Loucy (cell line): ENCODE measurements at regions not wholly inside any gene's neighbourhood (a gene's known extent, or its start where the extent isn't known, plus 50 kb on each side); places are given as distances from the start of the nearest gene placed in this dataset.

ENCODE experiments used
- EZH2phosphoT487 ChIP-seq: fragments of 200-600 bp; IDR thresholded peaks from 2 replicates; pipeline ENCODE4 v1.6.1; 2018; ENCODE audit warnings: antibody characterized with exemption, mild to moderate bottlenecking, moderate library complexity, borderline replicate concordance
- TF ChIP-seq, protein P1 (sequence below): fragments of 200-600 bp; sonication (generic); conservative IDR thresholded peaks from 2 replicates; pipeline ENCODE4 v1.5.1; 2014; ENCODE audit warnings: mild to moderate bottlenecking, antibody characterized with exemption, low read length

DNA sequence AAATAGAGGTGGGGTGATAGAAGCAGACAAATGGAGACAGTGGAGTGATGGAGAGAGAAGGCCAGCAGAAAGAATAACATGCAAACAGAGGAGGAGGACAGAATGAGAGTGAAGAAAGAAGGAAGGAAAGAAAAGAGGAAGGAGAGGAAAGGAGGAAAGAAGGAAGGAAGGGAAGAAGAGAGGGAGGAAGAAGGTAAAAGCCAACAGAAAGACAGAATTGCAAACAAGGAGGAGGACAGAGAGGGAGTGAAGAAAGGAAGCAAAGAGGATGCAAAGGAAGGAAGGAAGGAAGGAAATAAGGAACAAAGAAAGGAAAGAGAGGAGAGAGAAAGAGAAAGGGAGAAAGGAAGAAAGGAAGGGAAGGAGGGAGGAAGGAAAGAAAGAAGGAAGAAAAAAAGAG is 444.0 kb downstream of the IRS1 start:
- TF ChIP-seq, protein P1, sequence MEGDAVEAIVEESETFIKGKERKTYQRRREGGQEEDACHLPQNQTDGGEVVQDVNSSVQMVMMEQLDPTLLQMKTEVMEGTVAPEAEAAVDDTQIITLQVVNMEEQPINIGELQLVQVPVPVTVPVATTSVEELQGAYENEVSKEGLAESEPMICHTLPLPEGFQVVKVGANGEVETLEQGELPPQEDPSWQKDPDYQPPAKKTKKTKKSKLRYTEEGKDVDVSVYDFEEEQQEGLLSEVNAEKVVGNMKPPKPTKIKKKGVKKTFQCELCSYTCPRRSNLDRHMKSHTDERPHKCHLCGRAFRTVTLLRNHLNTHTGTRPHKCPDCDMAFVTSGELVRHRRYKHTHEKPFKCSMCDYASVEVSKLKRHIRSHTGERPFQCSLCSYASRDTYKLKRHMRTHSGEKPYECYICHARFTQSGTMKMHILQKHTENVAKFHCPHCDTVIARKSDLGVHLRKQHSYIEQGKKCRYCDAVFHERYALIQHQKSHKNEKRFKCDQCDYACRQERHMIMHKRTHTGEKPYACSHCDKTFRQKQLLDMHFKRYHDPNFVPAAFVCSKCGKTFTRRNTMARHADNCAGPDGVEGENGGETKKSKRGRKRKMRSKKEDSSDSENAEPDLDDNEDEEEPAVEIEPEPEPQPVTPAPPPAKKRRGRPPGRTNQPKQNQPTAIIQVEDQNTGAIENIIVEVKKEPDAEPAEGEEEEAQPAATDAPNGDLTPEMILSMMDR: no peak
- no peak for TF ChIP-seq EZH2phosphoT487
